GM21360 (cell line): ENCODE measurements at regions not wholly inside any gene's neighbourhood (a gene's known extent, or its start where the extent isn't known, plus 50 kb on each side); places are given as distances from the start of the nearest gene placed in this dataset.
"Not testable (repeated sequence)": the region's sequence is repeated elsewhere in the genome, so short reads cannot be mapped to it uniquely, and the experiment has no call there.

ENCODE experiments used
- ATAC-seq: cut with Tn5 transposase; IDR thresholded peaks from one replicate; pipeline ENCODE4 v1.9.1; 2021; ENCODE audit warnings: mild to moderate bottlenecking, moderate library complexity; ENCODE audit not compliant: unreplicated experiment

- ATAC-seq: no peak
Measured at GRCh38 chr11:82536706-82537105, 197.0 kb downstream of the FAM181B start.

DNA sequence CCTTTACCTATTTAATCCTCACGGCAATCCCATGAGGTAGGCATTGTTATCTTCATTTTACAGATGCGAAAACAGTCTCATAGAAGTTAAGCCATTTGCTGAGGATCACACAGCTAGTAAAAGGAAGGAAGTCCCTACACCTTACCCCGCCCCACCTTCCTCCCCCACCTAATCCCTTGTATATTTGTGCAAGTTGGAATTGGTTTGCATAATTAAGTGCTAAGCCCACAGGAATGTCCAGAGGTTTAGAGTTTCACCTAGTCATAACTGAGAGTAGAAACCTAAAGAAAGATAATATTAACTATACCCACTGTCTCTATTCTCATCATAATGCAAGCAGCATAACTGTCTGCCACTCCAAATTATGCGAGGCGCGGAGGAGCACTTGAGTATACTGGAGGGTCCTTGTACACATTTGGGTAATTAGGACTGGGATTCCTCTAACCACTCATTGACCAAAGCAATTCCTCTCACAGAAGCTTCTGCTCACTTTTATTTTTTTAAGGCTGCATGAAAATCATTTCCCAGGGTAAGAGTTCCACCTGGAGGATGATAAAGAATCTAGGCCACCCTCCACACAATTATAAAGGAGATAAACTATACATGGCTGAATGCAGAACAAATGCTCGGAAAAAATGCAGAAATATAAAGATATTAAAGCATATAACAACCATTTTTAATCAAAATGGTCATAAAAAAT is 199.9 kb downstream of the FAM181B start:
- no peak for ATAC-seq

- ATAC-seq: no peak
Measured at GRCh38 chr11:82529936-82530335, 203.7 kb downstream of the FAM181B start.

GRCh38 chr11:82527081-82527584 is 206.5 kb downstream of the FAM181B start:
- no peak for ATAC-seq

DNA sequence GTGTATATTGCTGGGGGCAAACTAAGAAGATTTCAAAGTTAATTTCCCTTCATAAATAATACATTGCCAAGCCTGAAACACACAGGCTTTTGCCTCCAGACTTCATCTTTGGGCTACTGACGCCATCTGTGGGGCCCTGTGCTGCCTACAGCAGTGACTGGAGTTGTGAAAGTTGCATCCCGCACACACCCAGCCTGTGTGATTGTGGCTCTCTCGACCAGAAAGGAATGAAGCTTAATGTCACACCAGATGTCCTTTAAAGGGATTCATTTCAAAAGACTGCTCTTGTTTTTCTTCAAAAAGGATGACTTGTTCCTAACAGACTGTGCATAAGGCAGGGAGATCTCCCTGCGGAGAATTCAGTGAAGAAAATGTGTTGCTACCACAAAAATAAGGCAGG is 210.5 kb downstream of the FAM181B start:
- no peak for ATAC-seq

- ATAC-seq: no peak
Measured at GRCh38 chr11:82521427-82521826, 212.2 kb downstream of the FAM181B start.

DNA sequence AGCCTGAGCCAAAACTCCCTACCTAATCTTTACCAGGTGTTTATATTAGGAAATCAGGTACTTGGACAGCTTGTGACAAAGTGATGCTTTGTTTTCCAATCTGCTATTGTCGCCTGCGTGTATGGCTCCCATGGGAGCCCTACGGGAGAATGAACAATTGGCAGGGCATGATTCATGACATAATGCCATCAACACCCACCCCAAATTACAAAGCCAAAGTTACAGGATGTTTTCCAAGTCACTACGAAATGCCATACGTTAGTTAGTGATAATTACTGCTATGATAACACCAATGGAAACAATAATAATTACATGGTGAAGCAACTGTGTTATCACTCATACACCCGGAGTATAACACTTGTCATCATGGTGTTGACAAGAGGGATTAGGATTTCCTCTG is 226.4 kb downstream of the FAM181B start:
- no peak for ATAC-seq

DNA sequence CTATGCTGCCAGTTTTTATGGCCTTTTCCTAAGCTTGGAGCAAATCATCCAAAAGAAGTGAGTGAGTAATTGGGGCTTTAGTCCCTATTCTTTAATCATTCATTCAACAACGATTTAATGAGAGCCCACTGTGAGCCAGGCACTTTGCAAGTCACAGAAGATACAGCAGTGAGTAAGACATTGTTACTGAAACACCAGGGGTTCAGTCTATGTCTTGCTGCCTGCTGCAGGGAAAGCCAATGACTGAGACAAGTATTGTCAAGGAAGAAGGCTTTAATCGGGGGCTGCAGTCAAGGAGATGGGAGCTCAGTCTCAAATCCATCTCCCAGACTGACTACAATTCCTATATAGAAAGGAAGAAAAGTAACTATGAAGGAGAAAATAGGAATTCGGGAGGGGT is 228.3 kb downstream of the FAM181B start:
- no peak for ATAC-seq

DNA sequence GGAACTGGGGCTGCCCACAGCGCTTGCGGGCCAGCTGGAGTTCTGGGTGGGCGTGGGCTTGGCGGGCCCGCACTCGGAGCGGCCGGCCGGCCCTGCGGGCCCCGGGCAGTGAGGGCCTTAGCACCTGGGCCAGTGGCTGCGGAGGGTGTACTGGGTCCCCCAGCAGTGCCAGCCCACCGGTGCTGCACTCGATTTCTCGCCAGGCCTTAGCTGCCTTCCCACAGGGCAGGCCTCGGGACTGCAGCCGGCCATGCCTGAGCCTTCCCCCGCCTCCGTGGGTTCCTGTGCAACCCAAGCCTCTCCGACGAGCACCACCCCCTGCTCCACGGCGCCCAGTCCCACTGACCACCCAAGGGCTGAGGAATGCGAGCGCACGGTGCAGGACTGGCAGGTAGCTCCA is 232.5 kb downstream of the FAM181B start:
- not testable (repeated sequence) for ATAC-seq

- ATAC-seq: peak; percentile 84
Measured at GRCh38 chr11:82494988-82495432, 238.7 kb downstream of the FAM181B start.

DNA sequence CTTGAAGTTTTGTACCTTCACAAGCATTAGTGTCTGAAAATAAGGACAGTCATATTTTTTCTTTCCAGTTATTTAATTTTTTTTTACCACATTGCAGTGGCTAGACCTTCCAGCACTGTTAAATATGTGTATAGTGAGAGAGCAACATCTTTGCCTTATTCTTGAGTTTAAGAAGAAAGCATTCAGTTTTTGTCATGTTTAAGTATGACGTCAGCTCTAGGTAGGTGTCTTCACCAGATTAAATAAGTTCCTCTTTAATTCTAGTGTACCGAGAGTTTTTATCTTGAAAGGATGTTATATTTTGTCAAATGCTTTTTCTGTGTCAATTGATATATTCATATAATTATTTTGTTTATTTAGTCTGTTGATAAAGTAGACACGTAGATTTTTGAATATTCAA is 258.8 kb downstream of the FAM181B start:
- ATAC-seq: no peak

DNA sequence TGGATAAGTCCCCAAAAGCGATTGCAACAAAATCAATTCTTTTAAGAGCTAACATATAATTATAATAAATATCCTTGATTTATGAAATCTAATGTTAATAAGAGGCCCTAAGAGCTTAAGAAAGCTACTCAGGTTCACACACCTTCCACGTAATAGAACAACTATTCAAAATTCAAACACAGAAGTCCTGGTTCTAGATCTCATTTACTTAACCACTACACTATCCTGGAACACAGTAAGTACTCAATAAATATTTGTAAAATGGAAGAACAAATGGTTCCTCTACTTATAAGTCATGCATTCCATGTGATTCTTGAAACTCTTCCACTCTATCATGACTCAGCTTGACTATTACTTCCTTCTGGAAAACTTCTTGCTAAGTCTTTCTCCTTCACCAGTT is 268.2 kb downstream of the FAM181B start:
- ATAC-seq: no peak

GRCh38 chr11:82462608-82463242 is 270.9 kb downstream of the FAM181B start:
- ATAC-seq: no peak

- ATAC-seq: no peak
Measured at GRCh38 chr11:82458761-82459160, 274.9 kb downstream of the FAM181B start.

DNA sequence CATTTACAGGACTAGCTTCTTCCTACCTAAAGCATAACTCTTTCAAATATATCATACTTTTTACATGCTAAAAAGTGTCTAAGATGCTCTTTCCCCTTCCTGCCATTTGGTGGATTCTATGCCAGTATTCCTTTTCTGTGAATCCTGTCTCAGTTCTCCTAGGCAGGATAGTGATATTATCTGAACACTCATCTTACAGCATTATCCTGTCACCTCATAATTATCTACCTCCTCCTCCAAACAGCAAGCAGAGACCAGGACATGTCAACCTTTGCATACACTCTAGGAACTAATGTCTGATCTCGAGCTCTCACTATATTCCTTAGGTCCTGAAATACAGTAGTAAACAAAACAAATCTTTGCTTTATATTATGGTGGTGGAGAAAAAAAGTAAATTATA is 275.5 kb downstream of the FAM181B start:
- no peak for ATAC-seq

DNA sequence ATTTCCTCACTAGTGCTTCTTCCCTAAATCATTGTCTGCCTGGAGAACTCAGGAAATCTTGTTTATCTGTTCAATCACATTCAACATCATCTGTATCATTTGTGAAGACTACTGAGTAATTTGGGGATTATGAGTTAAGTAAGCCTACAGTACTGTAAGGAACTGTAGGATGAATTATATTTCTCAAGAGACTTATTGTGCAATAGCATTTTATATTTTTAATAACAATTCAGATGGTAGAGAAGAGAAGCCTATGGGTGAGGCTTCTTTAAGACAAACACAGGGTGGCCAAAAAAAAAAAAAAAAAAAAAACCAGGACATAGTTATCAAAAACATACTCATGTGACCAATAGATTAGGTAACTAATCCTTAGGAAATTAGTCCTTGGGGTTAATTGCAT is 282.7 kb downstream of the FAM181B start:
- no peak for ATAC-seq

- no peak for ATAC-seq
Measured at GRCh38 chr11:82406611-82407010, 327.1 kb downstream of the FAM181B start.

GRCh38 chr11:82405421-82405820 is 328.2 kb downstream of the FAM181B start:
- ATAC-seq: no peak

DNA sequence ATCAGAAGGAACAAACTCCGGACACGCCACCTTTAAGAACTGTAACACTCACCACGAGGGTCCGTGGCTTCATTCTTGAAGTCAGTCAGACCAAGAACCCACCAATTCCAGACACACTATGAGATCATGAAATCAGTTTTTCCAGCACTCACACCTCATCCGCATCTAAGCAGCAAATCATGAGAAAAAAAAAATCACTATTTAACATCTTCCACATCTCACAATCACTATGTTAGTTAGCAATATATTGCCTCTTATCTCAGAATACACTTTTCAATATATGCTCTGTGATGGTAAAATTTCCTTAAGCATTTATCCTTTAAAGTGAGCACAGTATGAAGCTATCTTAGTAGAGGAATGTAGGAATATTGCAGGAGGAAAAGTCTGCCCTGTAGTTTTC is 328.7 kb downstream of the FAM181B start:
- no peak for ATAC-seq

DNA sequence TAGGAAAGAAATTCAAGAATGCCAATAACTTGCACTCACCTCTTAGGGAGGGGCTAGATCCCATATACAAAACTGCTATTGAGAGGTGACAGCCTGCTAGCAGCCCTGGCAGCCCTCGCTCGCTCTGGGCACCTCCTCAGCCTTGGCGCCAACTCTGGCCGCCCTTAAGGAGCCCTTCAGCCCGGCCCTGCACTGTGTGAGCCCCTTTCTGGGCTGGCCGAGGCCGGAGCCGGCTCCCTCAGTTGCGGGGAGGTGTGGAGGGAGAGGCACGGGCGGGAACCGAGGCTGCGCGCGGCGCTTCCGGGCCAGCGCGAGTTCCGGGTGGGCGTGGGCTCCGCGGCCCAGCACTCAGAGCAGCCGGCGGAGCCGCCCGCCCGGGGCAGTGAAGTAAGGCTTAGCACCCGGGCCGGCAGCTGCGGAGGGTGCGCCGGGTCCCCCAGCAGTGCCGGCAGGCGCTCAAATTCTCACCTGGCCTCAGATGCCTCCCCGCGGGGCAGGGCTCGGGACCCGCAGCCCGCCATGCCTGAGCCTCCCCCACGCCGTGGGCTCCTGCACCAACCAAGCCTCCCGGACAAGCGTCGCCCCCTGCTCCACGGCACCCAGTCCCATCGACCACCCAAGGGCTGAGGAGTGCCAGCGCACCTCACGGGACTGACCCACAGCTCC is 329.9 kb downstream of the FAM181B start:
- ATAC-seq: no peak

DNA sequence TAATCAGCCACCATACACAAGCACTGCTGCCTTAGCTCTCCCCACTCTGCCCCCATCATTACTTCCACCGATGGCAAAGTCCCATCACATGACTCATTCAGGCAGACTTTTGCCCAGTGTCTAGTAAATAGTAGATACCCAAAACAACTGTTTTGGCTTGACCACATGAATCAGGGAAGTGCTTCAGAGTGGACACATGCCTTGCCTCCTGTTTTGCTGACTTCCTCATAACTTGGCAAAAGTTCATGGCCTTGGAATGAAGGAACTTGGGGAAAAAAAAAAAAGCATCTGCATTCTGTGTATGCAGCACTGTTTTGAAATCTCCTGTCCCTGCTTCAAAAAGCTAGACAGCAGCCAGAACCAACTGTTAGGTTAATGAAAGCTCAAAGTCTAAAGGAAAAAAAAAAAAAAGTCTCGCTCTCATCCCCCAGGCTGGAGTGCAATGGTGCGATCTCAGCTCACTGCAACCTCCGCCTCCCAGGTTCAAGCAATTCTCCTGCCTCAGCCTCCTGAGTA is 335.3 kb downstream of the FAM181B start:
- ATAC-seq: no peak

DNA sequence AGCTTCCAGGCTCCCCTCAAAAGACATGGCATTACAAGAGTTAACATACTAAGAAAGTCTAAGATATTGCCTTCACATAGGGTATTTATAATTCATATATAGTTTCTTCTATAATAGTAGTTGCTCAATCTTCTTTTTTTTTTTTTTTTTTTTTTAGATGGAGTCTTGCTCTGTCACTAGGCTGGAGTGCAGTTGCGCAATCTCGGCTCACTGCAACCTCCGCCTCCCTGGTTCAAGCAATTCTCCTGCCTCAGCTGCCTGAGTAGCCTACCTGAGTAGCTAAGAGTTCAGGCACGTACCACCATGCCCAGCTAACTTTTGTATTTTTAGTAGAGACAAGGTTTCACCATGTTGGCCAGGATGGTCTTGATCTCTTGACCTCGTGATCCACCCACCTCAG is 337.0 kb downstream of the FAM181B start:
- ATAC-seq: not testable (repeated sequence)
